HFFc6 (cell line): ENCODE measurements at regions not wholly inside any gene's neighbourhood (a gene's known extent, or its start where the extent isn't known, plus 50 kb on each side); places are given as distances from the start of the nearest gene placed in this dataset.

Experiments used
- DNase-seq: peaks from one replicate; pipeline ENCODE4 v3.0.0-alpha.2; 2018
- H3K27ac Mint-ChIP-seq: 2 replicates; pipeline ENCODE4 v1.8.0; 2020; ENCODE audit warnings: mild to moderate bottlenecking, mixed read lengths
- H3K27me3 Mint-ChIP-seq: 2 replicates; pipeline ENCODE4 v1.8.0; 2021; ENCODE audit warnings: mild to moderate bottlenecking, moderate library complexity, mixed read lengths; ENCODE audit not compliant: insufficient read depth
- H3K36me3 Mint-ChIP-seq: 2 replicates; pipeline ENCODE4 v1.8.0; 2021; ENCODE audit warnings: low read depth, mixed read lengths
- H3K4me1 Mint-ChIP-seq: 2 replicates; pipeline ENCODE4 v1.8.0; 2020; ENCODE audit warnings: low read depth, mixed read lengths
- H3K4me3 Mint-ChIP-seq: 2 replicates; pipeline ENCODE4 v1.8.0; 2020; ENCODE audit warnings: mild to moderate bottlenecking, moderate library complexity, mixed read lengths
- H3K9me3 Mint-ChIP-seq: 2 replicates; pipeline ENCODE4 v1.8.0; 2020; ENCODE audit warnings: mild to moderate bottlenecking, mixed read lengths
- CTCF ChIP-seq: fragments of 200-600 bp; sonication (generic); IDR thresholded peaks from 2 replicates; pipeline ENCODE4 v1.5.0; 2021; ENCODE audit warnings: antibody characterized with exemption, mild to moderate bottlenecking

GRCh38 chr22:42196454-42196853, 65.8 kb upstream of the CYP2D6 start:
- Mint-ChIP-seq H3K27me3 (no peaks in the 10 kb centered on the region), H3K9me3 (no peaks in the 10 kb centered on the region), H3K4me1 (peaks cover 6% of the 10 kb centered on the region; the same call in 1 of the 2 replicates), H3K27ac (no peak overlapping the region), H3K4me3 (no peak overlapping the region), H3K36me3 (peaks cover 10% of the 10 kb centered on the region)
- no peak for DNase-seq
- no peak for TF ChIP-seq CTCF

- H3K4me1 Mint-ChIP-seq: peaks cover 7% of the 10 kb centered on the region
- H3K27ac Mint-ChIP-seq: no peak overlapping the region
- no peak for TF ChIP-seq CTCF
- no peak overlapping the region for H3K4me3 Mint-ChIP-seq
- H3K36me3 Mint-ChIP-seq: peaks cover 7% of the 10 kb centered on the region
- H3K27me3 Mint-ChIP-seq: no peaks in the 10 kb centered on the region
- no peaks in the 10 kb centered on the region for H3K9me3 Mint-ChIP-seq
- DNase-seq: no peak
Measured at GRCh38 chr22:42194953-42195352, 64.3 kb upstream of the CYP2D6 start.

GRCh38 chr22:42194104-42194851, 63.7 kb upstream of the CYP2D6 start:
- H3K4me1 Mint-ChIP-seq: peaks cover 12% of the 10 kb centered on the region
- no peaks in the 10 kb centered on the region for H3K27me3 Mint-ChIP-seq
- no peaks in the 10 kb centered on the region for H3K9me3 Mint-ChIP-seq
- H3K4me3 Mint-ChIP-seq: no peak overlapping the region
- no peak for DNase-seq
- peaks cover 12% of the 10 kb centered on the region for H3K36me3 Mint-ChIP-seq
- H3K27ac Mint-ChIP-seq: no peak overlapping the region
- TF ChIP-seq CTCF: no peak

- DNase-seq: no peak
- Mint-ChIP-seq H3K27me3 (no peaks in the 10 kb centered on the region; the same call in 1 of the 2 replicates), H3K27ac (no peak overlapping the region), H3K4me3 (no peak overlapping the region), H3K4me1 (peaks cover 25% of the 10 kb centered on the region), H3K36me3 (peaks cover 19% of the 10 kb centered on the region), H3K9me3 (no peaks in the 10 kb centered on the region)
- TF ChIP-seq CTCF: no peak
Measured at GRCh38 chr22:42192547-42192946, 61.9 kb upstream of the CYP2D6 start.

- Mint-ChIP-seq H3K36me3 (peaks cover 19% of the 10 kb centered on the region), H3K9me3 (no peaks in the 10 kb centered on the region), H3K4me3 (no peak overlapping the region), H3K27me3 (no peaks in the 10 kb centered on the region; the same call in 1 of the 2 replicates), H3K27ac (no peak overlapping the region), H3K4me1 (peaks cover 41% of the 10 kb centered on the region)
- TF ChIP-seq CTCF: no peak
- no peak for DNase-seq
Measured at GRCh38 chr22:42190274-42190673, 59.7 kb upstream of the CYP2D6 start.
